AG09319 (cell line): ENCODE measurements at regions not wholly inside any gene's neighbourhood (a gene's known extent, or its start where the extent isn't known, plus 50 kb on each side); places are given as distances from the start of the nearest gene placed in this dataset.
A peak's percentile ranks its signal among the peaks of the same experiment; 100 is the strongest.
"Not testable (repeated sequence)": the region's sequence is repeated elsewhere in the genome, so short reads cannot be mapped to it uniquely, and the experiment has no call there.

ENCODE experiments used
- DNase-seq: peaks from one replicate; pipeline ENCODE4 v3.0.0-alpha.2; 2010; ENCODE audit warnings: low read depth; ENCODE audit errors: extremely low read depth
- CTCF ChIP-seq: IDR thresholded peaks from 2 replicates; pipeline ENCODE4 v1.5.1; 2011; ENCODE audit warnings: low read depth, mild to moderate bottlenecking, inconsistent platforms, low read length, moderate library complexity

GRCh38 chr20:22851679-22852346 is 183.3 kb upstream of the SSTR4 start:
- DNase-seq = not testable (repeated sequence)
- peak; percentile 61 for TF ChIP-seq CTCF

GRCh38 chr20:22861231-22861980 is 173.7 kb upstream of the SSTR4 start:
- TF ChIP-seq CTCF = no peak
- no peak for DNase-seq

GRCh38 chr20:22861990-22862389 is 173.1 kb upstream of the SSTR4 start:
- TF ChIP-seq CTCF = no peak
- DNase-seq = no peak

DNA sequence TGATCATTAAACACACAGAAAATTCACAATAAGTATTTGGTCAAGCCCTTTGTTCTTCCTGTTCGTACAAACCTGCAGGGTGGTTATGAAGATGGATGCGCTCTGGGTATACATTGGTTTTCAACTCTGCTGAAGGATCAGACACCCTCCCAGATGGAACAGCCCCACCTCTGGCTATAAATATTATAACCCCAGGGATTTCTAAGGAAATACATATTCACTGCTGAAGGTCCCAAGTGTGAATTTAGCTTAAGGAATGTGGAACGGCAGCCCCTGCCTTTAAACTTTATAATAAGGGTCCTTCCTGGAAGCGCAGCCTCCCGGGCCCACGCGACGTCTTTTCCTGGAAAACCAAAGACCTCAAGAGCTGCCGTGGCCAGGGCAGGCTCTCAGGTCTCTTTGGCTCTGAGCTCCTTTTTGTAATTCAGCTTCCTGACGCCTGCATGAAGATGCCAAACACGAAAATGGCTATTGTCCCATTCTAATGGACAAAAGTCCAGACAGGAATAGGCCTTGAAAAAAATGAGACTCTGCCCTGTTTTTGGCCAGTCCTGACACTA is 172.4 kb upstream of the SSTR4 start:
- DNase-seq = no peak
- TF ChIP-seq CTCF = no peak

DNA sequence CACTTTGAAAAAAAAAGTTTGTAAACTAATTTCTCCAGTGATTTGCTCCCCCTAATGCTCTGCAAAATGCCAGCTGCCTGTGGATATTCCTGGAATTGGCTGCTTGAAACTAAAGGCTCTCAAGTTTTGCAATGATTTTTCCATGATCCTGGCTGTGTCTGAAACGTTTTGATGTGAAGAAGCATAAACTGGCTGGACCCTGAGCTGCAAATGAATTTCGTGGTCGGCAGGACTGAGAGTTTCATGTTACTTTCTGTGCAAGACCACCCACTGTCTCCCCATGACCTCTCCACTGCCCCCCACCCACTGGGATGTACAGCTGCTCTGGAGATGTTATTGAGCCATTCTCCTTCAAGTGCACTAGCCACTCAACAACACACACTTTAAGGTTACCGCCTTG is 171.3 kb upstream of the SSTR4 start:
- TF ChIP-seq CTCF = no peak
- DNase-seq = no peak

DNA sequence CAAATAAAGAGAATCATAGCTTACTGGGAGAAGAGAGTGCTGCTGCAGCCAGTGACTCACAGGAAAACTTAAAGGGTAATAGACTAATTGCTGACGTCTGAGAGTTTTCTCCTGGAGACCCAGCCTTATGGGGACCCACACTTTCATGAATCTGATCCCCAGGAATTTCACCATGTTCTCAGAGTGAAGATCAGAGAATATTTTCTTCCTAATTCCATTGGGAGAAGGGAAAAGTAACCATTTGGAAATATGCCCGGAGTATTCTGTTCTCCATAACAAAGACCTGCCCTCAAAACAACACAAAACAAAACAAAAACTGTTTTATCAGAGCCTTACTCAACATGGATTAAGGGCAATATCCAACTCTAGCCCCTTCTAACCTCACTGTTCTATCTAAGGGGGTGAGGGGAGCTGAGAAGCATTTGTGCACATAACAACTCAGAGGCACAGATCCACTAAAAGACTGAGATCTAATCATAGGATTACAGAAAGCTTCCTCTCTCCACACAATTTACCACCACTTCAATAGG is 168.2 kb upstream of the SSTR4 start:
- TF ChIP-seq CTCF = no peak

DNA sequence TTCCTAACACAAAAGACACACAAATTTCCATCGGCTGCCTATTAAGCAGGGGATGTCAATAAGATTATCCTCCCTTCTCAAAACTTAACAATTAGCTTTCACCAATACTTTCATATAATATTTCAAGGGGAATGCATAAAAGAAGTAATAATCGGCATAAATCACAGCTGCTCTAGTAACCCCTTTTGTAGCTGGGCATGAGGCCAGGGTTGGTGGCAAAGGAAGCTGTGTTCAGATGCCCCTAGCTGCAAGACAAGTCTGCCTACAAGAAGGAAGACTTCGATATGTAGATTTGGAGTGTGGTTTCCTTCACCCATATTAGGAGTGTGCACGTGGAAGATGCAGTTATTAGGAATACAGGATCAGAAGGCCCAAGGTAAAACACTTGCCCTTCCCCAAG is 156.9 kb upstream of the SSTR4 start:
- no peak for TF ChIP-seq CTCF
- no peak for DNase-seq

More for the DNA sequence above, 168.2 kb upstream of the SSTR4 start:
- no peak for DNase-seq
